Fibroblast of skin of right biceps (primary cell): ENCODE measurements at regions not wholly inside any gene's neighbourhood (a gene's known extent, or its start where the extent isn't known, plus 50 kb on each side); places are given as distances from the start of the nearest gene placed in this dataset.

Source experiments
- DNase-seq: peaks from one replicate; pipeline ENCODE4 v3.0.0-alpha.2; 2013

- no peak for DNase-seq
Observed at GRCh38 chrX:98380556-98380955, 1496.8 kb downstream of the RPA4 start.

GRCh38 chrX:98398542-98398941 is 1514.8 kb downstream of the RPA4 start:
- DNase-seq, result no peak

GRCh38 chrX:98405376-98405775 is 1521.7 kb downstream of the RPA4 start:
- no peak for DNase-seq

- no peak for DNase-seq
Observed at GRCh38 chrX:98407584-98407983, 1523.9 kb downstream of the RPA4 start.

- no peak for DNase-seq
Observed at GRCh38 chrX:98409867-98410266, 1526.2 kb downstream of the RPA4 start.

- no peak for DNase-seq
Observed at GRCh38 chrX:98412058-98412457, 1528.3 kb downstream of the RPA4 start.

- DNase-seq, result no peak
Observed at GRCh38 chrX:98422536-98422935, 1538.8 kb downstream of the RPA4 start.

GRCh38 chrX:98432413-98432812 is 1548.7 kb downstream of the RPA4 start:
- no peak for DNase-seq

GRCh38 chrX:98448524-98448923 is 1564.8 kb downstream of the RPA4 start:
- no peak for DNase-seq

- DNase-seq, result no peak
Observed at GRCh38 chrX:98452456-98452855, 1568.7 kb downstream of the RPA4 start.

- no peak for DNase-seq
Observed at GRCh38 chrX:98459669-98460068, 1576.0 kb downstream of the RPA4 start.

- no peak for DNase-seq
Observed at GRCh38 chrX:98480606-98481005, 1596.9 kb downstream of the RPA4 start.

GRCh38 chrX:98481636-98482035 is 1597.9 kb downstream of the RPA4 start:
- no peak for DNase-seq

- DNase-seq, result no peak
Observed at GRCh38 chrX:98490670-98491069, 1607.0 kb downstream of the RPA4 start.

GRCh38 chrX:98501426-98501825 is 1617.7 kb downstream of the RPA4 start:
- DNase-seq, result no peak

- DNase-seq, result no peak
Observed at GRCh38 chrX:98506907-98507306, 1623.2 kb downstream of the RPA4 start.

GRCh38 chrX:98514032-98514431 is 1630.3 kb downstream of the RPA4 start:
- no peak for DNase-seq

- no peak for DNase-seq
Observed at GRCh38 chrX:98516120-98516519, 1632.4 kb downstream of the RPA4 start.

GRCh38 chrX:98523026-98523425 is 1639.3 kb downstream of the RPA4 start:
- no peak for DNase-seq

- DNase-seq, result no peak
Observed at GRCh38 chrX:98523521-98523920, 1639.8 kb downstream of the RPA4 start.

GRCh38 chrX:98548519-98548918 is 1664.8 kb downstream of the RPA4 start:
- no peak for DNase-seq

GRCh38 chrX:98568795-98569194 is 1685.1 kb downstream of the RPA4 start:
- DNase-seq, result no peak

- DNase-seq, result no peak
Observed at GRCh38 chrX:98605941-98606340, 1722.2 kb downstream of the RPA4 start.

GRCh38 chrX:98607739-98608138 is 1724.0 kb downstream of the RPA4 start:
- DNase-seq, result no peak

GRCh38 chrX:98627645-98628044 is 1743.9 kb downstream of the RPA4 start:
- DNase-seq, result no peak

GRCh38 chrX:98637451-98637850 is 1753.7 kb downstream of the RPA4 start:
- DNase-seq, result no peak
